ENCODE measurements at regions not wholly inside any gene's neighbourhood (a gene's known extent, or its start where the extent isn't known, plus 50 kb on each side); places are given as distances from the start of the nearest gene placed in this dataset.
"Not testable (repeated sequence)": the region's sequence is repeated elsewhere in the genome, so short reads cannot be mapped to it uniquely, and the experiment has no call there.

DNA sequence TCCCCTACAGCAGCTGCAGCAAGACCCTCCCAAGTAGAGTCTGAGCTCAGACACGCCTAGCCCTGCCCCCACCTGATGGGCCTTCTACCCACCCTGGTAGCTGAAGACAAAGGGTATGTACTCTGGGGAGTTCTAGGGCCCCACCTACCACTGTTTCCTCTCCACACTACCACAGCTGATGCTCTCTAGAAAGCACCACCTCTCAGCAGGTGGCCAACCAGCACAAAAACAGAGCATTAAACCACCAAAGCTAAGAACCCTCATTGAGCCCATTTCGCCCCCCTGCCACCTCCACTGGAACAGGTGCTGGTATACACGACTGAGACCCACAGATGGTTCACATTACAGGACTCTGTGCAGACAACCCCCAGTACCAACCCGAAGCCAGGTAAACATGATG, 258.9 kb downstream of the SETD4 start:
- no peak overlapping the region for H3K27ac ChIP-seq
- H3K36me3 ChIP-seq = no peaks in the 10 kb centered on the region
- DNase-seq (no peak), ATAC-seq (ENCODE audit: low FRiP score in 2 of 2) (no peak)
- H3K9me3 ChIP-seq = peaks cover 0 to 5% (median 0%) of the 10 kb centered on the region in 4 donors
- TF ChIP-seq, protein P1, sequence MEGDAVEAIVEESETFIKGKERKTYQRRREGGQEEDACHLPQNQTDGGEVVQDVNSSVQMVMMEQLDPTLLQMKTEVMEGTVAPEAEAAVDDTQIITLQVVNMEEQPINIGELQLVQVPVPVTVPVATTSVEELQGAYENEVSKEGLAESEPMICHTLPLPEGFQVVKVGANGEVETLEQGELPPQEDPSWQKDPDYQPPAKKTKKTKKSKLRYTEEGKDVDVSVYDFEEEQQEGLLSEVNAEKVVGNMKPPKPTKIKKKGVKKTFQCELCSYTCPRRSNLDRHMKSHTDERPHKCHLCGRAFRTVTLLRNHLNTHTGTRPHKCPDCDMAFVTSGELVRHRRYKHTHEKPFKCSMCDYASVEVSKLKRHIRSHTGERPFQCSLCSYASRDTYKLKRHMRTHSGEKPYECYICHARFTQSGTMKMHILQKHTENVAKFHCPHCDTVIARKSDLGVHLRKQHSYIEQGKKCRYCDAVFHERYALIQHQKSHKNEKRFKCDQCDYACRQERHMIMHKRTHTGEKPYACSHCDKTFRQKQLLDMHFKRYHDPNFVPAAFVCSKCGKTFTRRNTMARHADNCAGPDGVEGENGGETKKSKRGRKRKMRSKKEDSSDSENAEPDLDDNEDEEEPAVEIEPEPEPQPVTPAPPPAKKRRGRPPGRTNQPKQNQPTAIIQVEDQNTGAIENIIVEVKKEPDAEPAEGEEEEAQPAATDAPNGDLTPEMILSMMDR (IDR thresholded peaks at IDR 0.05) = no peak
- no peak for TF ChIP-seq POLR2AphosphoS5 (IDR thresholded peaks at IDR 0.05)
- TF ChIP-seq EP300 (IDR thresholded peaks at IDR 0.05) = no peak
- no peak for TF ChIP-seq POLR2A (IDR thresholded peaks at IDR 0.05)
- H3K4me1 ChIP-seq = peaks cover 0 to 6% (median 0%) of the 10 kb centered on the region in 4 donors
- 77 to 100% methylated on average over 4 of the region's 4 CpGs for WGBS, 2 donors
- H3K4me3 ChIP-seq = no peak overlapping the region
- H3K27me3 ChIP-seq = no peaks in the 10 kb centered on the region

DNA sequence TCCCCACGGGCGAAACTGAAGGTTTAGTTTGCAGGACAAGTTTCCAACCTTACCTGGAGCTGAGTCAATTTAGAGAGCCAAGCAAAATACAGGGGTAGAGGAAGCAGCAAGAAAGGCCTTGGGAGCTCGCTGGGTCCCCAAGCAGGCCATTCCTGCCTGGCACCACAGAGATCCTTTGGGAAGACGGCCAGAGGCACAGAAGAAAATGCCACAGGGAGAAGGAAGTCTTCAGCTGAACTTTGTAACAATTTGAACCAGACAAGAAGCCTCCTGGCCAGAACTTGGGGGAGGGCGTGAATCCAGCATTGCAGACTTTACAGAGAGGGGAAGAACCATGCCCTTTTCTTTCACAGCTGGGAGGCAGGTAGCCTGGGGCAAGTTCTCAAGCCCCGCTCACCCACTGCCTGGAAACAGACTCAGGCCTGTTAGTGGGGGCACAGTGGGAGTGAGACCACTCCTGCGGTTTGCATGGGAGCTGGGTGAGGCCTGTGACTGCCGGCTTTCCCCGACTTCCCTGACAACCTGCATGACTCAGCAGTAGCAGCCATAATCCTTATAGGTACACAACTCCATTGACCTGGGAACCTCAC, 259.4 kb downstream of the SETD4 start:
- not testable (repeated sequence) for H3K4me1 ChIP-seq; H3K9me3 ChIP-seq; ATAC-seq (ENCODE audit: low FRiP score in 2 of 2); H3K27ac ChIP-seq; H3K27me3 ChIP-seq; H3K36me3 ChIP-seq; H3K4me3 ChIP-seq
- WGBS, 2 donors = 92 to 95% methylated on average over 9 of the region's 9 CpGs
- DNase-seq = peak in 1 of 2 donors; percentile 1

GRCh38 chr21:35796844-35797243, 263.5 kb downstream of the SETD4 start:
- no peak for ATAC-seq (ENCODE audit: low FRiP score in 2 of 2)
- DNase-seq = no peak
- 17 to 27% methylated on average over 2 of the region's 2 CpGs for WGBS, 2 donors

DNA sequence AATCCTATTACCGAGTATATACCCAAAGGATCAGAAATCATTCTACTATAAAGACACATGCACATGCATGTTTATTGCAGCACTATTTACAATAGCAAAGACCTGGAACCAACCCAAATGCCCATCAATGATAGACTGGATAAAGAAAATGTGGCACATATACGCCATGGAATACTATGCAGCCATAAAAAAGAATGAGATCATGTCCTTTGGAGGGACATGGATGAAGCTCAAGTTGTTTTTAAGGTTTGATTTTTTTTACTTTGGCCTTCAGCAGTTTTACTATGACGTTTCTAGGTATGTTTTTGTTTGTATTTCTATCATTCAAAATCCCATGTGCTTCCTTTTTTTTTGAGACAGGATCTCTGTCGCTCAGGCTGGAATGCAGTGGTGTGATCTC, 265.8 kb downstream of the SETD4 start:
- not testable (repeated sequence) for DNase-seq; H3K4me1 ChIP-seq; H3K36me3 ChIP-seq; H3K9me3 ChIP-seq; H3K4me3 ChIP-seq; H3K27ac ChIP-seq; ATAC-seq (ENCODE audit: low FRiP score in 2 of 2); H3K27me3 ChIP-seq
- 88% methylated on average over 3 to 4 of the region's 4 CpGs for WGBS, 2 donors

More at GRCh38 chr21:35796844-35797243, 263.5 kb downstream of the SETD4 start:
- no peak for TF ChIP-seq POLR2A (IDR thresholded peaks at IDR 0.05)
- TF ChIP-seq POLR2AphosphoS5 (IDR thresholded peaks at IDR 0.05) = no peak
- TF ChIP-seq EP300 (IDR thresholded peaks at IDR 0.05) = no peak
- TF ChIP-seq, protein P1 (IDR thresholded peaks at IDR 0.05) = no peak
- Histone ChIP-seq H3K27me3 (no peaks in the 10 kb centered on the region), H3K4me1 (peaks cover 0 to 6% (median 0%) of the 10 kb centered on the region in 4 donors), H3K9me3 (peaks cover 0 to 5% (median 0%) of the 10 kb centered on the region in 4 donors), H3K4me3 (no peak overlapping the region), H3K36me3 (no peaks in the 10 kb centered on the region), H3K27ac (no peak overlapping the region)

GRCh38 chr21:35792569-35793305, 267.6 kb downstream of the SETD4 start:
- Histone ChIP-seq H3K27me3 (no peaks in the 10 kb centered on the region), H3K36me3 (no peaks in the 10 kb centered on the region), H3K27ac (no peak overlapping the region), H3K9me3 (peaks cover 0 to 3% (median 0%) of the 10 kb centered on the region in 4 donors), H3K4me1 (peaks cover 0 to 6% (median 0%) of the 10 kb centered on the region in 4 donors), H3K4me3 (no peak overlapping the region)
- WGBS, 2 donors = 87 to 90% methylated on average over 5 of the region's 5 CpGs
- ATAC-seq (ENCODE audit: low FRiP score in 2 of 2) (no peak), DNase-seq (no peak)
- TF ChIP-seq POLR2AphosphoS5 (IDR thresholded peaks at IDR 0.05) (no peak), EP300 (IDR thresholded peaks at IDR 0.05) (no peak), POLR2A (IDR thresholded peaks at IDR 0.05) (no peak)
- TF ChIP-seq, protein P1 (IDR thresholded peaks at IDR 0.05) = no peak

Measured in upper lobe of left lung (tissue), 6 donors.